ENCODE measurements at regions not wholly inside any gene's neighbourhood (a gene's known extent, or its start where the extent isn't known, plus 50 kb on each side); places are given as distances from the start of the nearest gene placed in this dataset.

DNA sequence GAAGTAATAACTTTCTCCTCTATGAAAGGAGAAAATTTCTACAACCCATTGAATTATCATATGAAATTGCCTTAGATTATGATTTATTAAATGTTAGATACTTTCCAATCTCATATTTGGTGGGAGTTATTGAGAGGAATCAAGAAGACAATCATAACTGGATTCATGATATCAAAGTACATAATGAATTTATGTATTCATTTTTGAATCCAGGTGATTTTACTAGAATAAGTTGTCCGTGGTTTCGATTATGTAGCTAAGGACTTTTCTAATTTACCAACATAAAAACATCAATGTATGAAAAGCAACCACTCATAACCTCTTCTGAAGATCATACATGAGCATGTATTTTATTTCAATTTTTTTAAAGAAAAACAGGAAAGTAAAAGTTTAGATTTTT is 1225.0 kb upstream of the MIR17HG start:
- Mint-ChIP-seq H3K27me3 (ENCODE audit: low read depth in 3 of 3) (peaks cover 0 to 1% (median 0%) of the 10 kb centered on the region in 3 donors), H3K4me3 (no peak overlapping the region), H3K4me1 (no peaks in the 10 kb centered on the region), H3K27ac (no peak overlapping the region), H3K9me3 (peaks cover 11 to 36% (median 19%) of the 10 kb centered on the region in 6 donors), H3K36me3 (no peaks in the 10 kb centered on the region)
- DNase-seq = no peak

GRCh38 chr13:90135558-90135957 is 1211.9 kb upstream of the MIR17HG start:
- no peak for DNase-seq
- no peak overlapping the region for H3K4me3 Mint-ChIP-seq
- peaks cover 2 to 31% (median 24%) of the 10 kb centered on the region in 6 donors for H3K9me3 Mint-ChIP-seq
- H3K27me3 Mint-ChIP-seq (ENCODE audit: low read depth in 3 of 3) = no peaks in the 10 kb centered on the region
- no peaks in the 10 kb centered on the region for H3K4me1 Mint-ChIP-seq
- H3K36me3 Mint-ChIP-seq = peaks cover 0 to 2% (median 0%) of the 10 kb centered on the region in 3 donors
- H3K27ac Mint-ChIP-seq = no peak overlapping the region

GRCh38 chr13:90142251-90142650 is 1205.2 kb upstream of the MIR17HG start:
- no peak overlapping the region for H3K27ac Mint-ChIP-seq
- DNase-seq = no peak
- H3K36me3 Mint-ChIP-seq = peaks cover 0 to 3% (median 0%) of the 10 kb centered on the region in 3 donors
- no peaks in the 10 kb centered on the region for H3K4me1 Mint-ChIP-seq
- no peak overlapping the region for H3K4me3 Mint-ChIP-seq
- no peaks in the 10 kb centered on the region for H3K27me3 Mint-ChIP-seq (ENCODE audit: low read depth in 3 of 3)
- peaks cover 5 to 35% (median 12%) of the 10 kb centered on the region in 6 donors for H3K9me3 Mint-ChIP-seq

DNA sequence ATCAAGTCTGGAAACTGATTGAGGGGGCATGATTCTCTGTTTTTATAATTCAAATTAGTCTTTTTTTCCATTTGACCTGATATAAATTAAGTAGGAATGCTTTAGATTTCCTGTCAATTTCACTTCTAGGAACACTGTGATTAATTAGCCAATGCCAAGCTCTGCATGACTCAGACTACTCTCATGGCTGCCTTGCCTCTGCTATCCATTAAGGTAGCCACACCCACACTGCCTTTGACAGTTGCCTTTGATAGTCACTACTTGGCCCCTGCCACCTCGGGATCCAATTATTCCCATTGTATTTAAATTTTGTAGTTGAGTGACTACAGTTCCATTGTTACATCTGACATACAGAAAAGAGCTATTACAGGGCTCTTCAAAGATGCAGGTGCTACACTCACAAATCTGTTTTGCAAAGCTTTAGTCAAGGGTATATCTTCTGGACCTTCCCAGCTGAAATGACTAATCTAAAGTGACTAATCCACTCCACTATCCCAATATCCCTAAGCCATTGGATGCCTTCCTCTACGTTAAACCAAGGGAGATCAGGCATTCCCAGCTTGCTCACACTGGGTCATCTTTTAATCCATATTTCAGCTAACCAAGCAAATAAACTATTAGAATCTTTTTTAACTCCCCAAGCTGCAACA is 1193.1 kb upstream of the MIR17HG start:
- H3K27me3 Mint-ChIP-seq (ENCODE audit: low read depth in 3 of 3) = no peaks in the 10 kb centered on the region
- no peak overlapping the region for H3K4me3 Mint-ChIP-seq
- no peaks in the 10 kb centered on the region for H3K4me1 Mint-ChIP-seq
- no peaks in the 10 kb centered on the region for H3K36me3 Mint-ChIP-seq
- peaks cover 7 to 48% (median 28%) of the 10 kb centered on the region in 6 donors for H3K9me3 Mint-ChIP-seq
- no peak overlapping the region for H3K27ac Mint-ChIP-seq
- DNase-seq = no peak

- DNase-seq = no peak
- H3K27ac Mint-ChIP-seq = no peak overlapping the region
Measured at GRCh38 chr13:90156390-90156789, 1191.1 kb upstream of the MIR17HG start.

DNA sequence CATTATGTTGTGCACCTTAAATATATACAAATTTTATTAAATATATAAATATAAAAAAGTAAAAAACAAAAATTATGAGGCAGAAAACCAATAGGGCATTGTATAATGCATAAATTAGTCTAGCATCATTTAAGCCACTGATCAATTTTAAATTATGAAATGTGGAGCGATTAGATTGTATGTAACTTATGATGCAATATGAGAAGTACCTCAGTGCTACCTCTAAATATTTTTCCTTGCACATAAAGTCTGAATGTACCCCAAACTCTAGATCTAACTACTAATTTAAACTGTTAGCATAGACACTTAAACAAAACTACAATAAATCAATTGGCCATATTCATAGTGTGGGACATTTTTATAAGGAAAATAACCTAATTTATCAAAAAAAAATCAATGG is 1178.5 kb upstream of the MIR17HG start:
- H3K4me3 Mint-ChIP-seq = no peak overlapping the region
- H3K4me1 Mint-ChIP-seq = no peaks in the 10 kb centered on the region
- DNase-seq = no peak
- peaks cover 0 to 3% (median 0%) of the 10 kb centered on the region in 3 donors for H3K27me3 Mint-ChIP-seq (ENCODE audit: low read depth in 3 of 3)
- no peak overlapping the region for H3K27ac Mint-ChIP-seq
- H3K9me3 Mint-ChIP-seq = peaks cover 3 to 38% (median 18%) of the 10 kb centered on the region in 6 donors
- no peaks in the 10 kb centered on the region for H3K36me3 Mint-ChIP-seq

More at GRCh38 chr13:90156390-90156789, 1191.1 kb upstream of the MIR17HG start:
- no peak overlapping the region for H3K4me3 Mint-ChIP-seq
- peaks cover 7 to 51% (median 29%) of the 10 kb centered on the region in 6 donors for H3K9me3 Mint-ChIP-seq
- H3K4me1 Mint-ChIP-seq = no peaks in the 10 kb centered on the region
- no peaks in the 10 kb centered on the region for H3K36me3 Mint-ChIP-seq
- no peaks in the 10 kb centered on the region for H3K27me3 Mint-ChIP-seq (ENCODE audit: low read depth in 3 of 3)

- peaks cover 0 to 3% (median 0%) of the 10 kb centered on the region in 3 donors for H3K27me3 Mint-ChIP-seq (ENCODE audit: low read depth in 3 of 3)
- peaks cover 3 to 30% (median 16%) of the 10 kb centered on the region in 6 donors for H3K9me3 Mint-ChIP-seq
- no peaks in the 10 kb centered on the region for H3K36me3 Mint-ChIP-seq
- DNase-seq = no peak
- no peak overlapping the region for H3K27ac Mint-ChIP-seq
- no peaks in the 10 kb centered on the region for H3K4me1 Mint-ChIP-seq
- no peak overlapping the region for H3K4me3 Mint-ChIP-seq
Measured at GRCh38 chr13:90170208-90170607, 1177.3 kb upstream of the MIR17HG start.

GRCh38 chr13:90171649-90172048 is 1175.8 kb upstream of the MIR17HG start:
- no peak for DNase-seq
- H3K9me3 Mint-ChIP-seq = peaks cover 3 to 33% (median 12%) of the 10 kb centered on the region in 6 donors
- no peaks in the 10 kb centered on the region for H3K4me1 Mint-ChIP-seq
- no peaks in the 10 kb centered on the region for H3K27me3 Mint-ChIP-seq (ENCODE audit: low read depth in 3 of 3)
- H3K4me3 Mint-ChIP-seq = no peak overlapping the region
- no peaks in the 10 kb centered on the region for H3K36me3 Mint-ChIP-seq
- no peak overlapping the region for H3K27ac Mint-ChIP-seq

DNA sequence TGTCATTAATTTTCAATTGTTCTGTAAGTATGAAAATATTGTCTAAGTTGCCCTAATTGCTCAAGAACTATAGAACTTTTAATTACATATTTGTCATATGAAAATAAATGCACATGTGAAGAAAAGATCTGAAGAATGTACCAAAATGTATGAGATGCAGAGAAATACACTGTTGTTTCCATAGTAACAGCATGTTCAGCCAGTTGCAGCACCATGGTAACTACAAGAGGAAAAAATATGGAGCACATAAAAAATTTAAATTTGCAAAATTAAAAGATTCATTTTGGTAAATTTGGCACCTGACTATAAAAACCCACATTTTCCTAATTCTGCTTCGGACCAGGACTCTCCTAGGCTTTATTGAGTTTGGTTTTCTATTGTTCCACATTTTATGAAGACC is 1170.0 kb upstream of the MIR17HG start:
- Mint-ChIP-seq H3K4me3 (no peak overlapping the region), H3K27me3 (ENCODE audit: low read depth in 3 of 3) (no peaks in the 10 kb centered on the region), H3K36me3 (no peaks in the 10 kb centered on the region), H3K4me1 (no peaks in the 10 kb centered on the region), H3K9me3 (peaks cover 0 to 19% (median 7%) of the 10 kb centered on the region in 6 donors), H3K27ac (no peak overlapping the region)
- DNase-seq = no peak

DNA sequence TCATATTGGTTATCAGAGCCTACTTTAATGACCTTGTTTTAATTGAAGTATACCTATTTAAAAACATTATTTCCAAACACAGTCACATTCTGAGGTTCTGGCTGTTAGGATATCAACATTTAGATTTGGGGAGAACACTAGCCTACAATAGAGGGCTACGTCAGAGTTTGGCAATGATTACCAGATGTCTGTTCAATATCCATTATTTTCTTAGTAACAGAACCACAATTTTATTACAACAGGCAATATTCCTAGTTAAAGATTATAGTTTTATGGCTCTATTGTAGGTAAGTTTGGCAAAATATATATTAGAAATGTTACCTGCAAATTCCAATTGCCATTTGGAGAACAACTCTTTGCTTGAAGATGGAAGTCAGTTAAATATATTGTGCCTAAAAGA is 1163.1 kb upstream of the MIR17HG start:
- Mint-ChIP-seq H3K4me3 (no peak overlapping the region), H3K36me3 (no peaks in the 10 kb centered on the region), H3K27ac (no peak overlapping the region), H3K9me3 (peaks cover 0 to 28% (median 16%) of the 10 kb centered on the region in 6 donors), H3K27me3 (ENCODE audit: low read depth in 3 of 3) (peaks cover 0 to 2% (median 1%) of the 10 kb centered on the region in 3 donors), H3K4me1 (no peaks in the 10 kb centered on the region)
- DNase-seq = no peak

DNA sequence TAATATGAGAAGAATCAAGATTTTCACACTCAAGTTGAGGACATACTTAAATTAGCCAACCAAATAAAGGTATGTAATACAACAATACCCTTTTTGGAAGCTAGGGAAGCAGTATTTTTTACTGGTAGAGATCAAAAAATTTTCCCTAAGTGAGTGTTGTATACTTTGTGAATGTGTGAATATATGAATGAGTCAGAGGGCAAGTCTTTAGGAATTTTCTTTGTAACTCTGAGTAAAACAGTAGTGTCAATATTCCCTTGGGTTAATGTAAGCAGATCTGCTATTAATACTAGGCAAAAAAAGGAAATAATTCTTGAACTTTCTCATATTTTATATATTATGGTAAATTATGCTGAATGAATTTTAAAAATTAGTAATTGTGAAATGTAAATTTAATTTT is 1161.8 kb upstream of the MIR17HG start:
- peaks cover 0 to 2% (median 1%) of the 10 kb centered on the region in 3 donors for H3K27me3 Mint-ChIP-seq (ENCODE audit: low read depth in 3 of 3)
- H3K27ac Mint-ChIP-seq = no peak overlapping the region

GRCh38 chr13:90187478-90188350 is 1159.8 kb upstream of the MIR17HG start:
- no peaks in the 10 kb centered on the region for H3K4me1 Mint-ChIP-seq
- no peaks in the 10 kb centered on the region for H3K36me3 Mint-ChIP-seq
- H3K27ac Mint-ChIP-seq = no peak overlapping the region
- DNase-seq = no peak
- peaks cover 3 to 27% (median 14%) of the 10 kb centered on the region in 6 donors for H3K9me3 Mint-ChIP-seq
- H3K4me3 Mint-ChIP-seq = no peak overlapping the region
- H3K27me3 Mint-ChIP-seq (ENCODE audit: low read depth in 3 of 3) = peaks cover 0 to 2% (median 1%) of the 10 kb centered on the region in 3 donors

More for the DNA sequence above, 1161.8 kb upstream of the MIR17HG start:
- Mint-ChIP-seq H3K4me1 (no peaks in the 10 kb centered on the region), H3K4me3 (no peak overlapping the region), H3K36me3 (no peaks in the 10 kb centered on the region), H3K9me3 (peaks cover 3 to 23% (median 17%) of the 10 kb centered on the region in 6 donors)
- DNase-seq = no peak

DNA sequence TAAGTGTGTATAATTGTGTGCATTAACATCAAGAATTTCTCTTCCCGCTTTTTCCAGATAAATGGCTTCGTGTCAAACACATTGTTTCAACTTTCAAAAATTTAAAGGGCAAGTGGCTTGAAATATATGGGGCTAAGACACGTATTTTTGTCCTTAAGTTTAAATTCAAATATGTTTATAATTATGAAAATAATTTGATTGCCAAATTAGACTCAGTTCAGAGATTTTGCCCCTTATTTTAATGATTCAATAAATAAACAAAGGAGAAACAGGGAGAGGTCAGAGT is 1159.2 kb upstream of the MIR17HG start:
- H3K9me3 Mint-ChIP-seq = peaks cover 3 to 27% (median 14%) of the 10 kb centered on the region in 6 donors
- H3K4me3 Mint-ChIP-seq = no peak overlapping the region
- no peaks in the 10 kb centered on the region for H3K4me1 Mint-ChIP-seq
- no peaks in the 10 kb centered on the region for H3K36me3 Mint-ChIP-seq
- DNase-seq = no peak
- H3K27me3 Mint-ChIP-seq (ENCODE audit: low read depth in 3 of 3) = peaks cover 0 to 2% (median 1%) of the 10 kb centered on the region in 3 donors
- H3K27ac Mint-ChIP-seq = no peak overlapping the region

DNA sequence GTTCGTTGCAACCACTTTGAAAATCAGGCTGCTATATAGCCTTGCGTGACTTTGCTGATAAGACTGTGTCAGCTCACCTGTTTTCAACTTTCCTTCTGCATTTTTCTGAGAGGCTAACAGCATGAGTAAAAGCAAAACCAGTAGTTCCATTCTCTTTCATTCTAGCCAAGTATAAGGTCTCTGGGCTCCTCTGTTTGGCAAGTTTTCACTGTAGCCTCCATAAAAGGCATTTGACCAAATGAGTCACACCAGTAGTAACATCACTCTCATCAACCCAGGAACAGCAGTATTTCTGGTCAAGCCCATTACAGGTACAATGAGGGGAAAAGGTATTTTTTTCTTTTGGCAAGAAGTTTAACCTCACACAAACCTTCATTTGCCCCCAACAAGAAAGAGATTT is 1149.8 kb upstream of the MIR17HG start:
- Mint-ChIP-seq H3K27ac (no peak overlapping the region), H3K4me3 (no peak overlapping the region)

More for the DNA sequence above, 1149.8 kb upstream of the MIR17HG start:
- H3K9me3 Mint-ChIP-seq = peaks cover 5 to 55% (median 25%) of the 10 kb centered on the region in 6 donors
- no peaks in the 10 kb centered on the region for H3K4me1 Mint-ChIP-seq
- H3K36me3 Mint-ChIP-seq = peaks cover 0 to 7% (median 4%) of the 10 kb centered on the region in 3 donors
- H3K27me3 Mint-ChIP-seq (ENCODE audit: low read depth in 3 of 3) = peaks cover 0 to 2% (median 0%) of the 10 kb centered on the region in 3 donors
- no peak for DNase-seq

All from immature natural killer cell (primary cell).